ENCODE measurements at regions not wholly inside any gene's neighbourhood (a gene's known extent, or its start where the extent isn't known, plus 50 kb on each side); places are given as distances from the start of the nearest gene placed in this dataset.

DNA sequence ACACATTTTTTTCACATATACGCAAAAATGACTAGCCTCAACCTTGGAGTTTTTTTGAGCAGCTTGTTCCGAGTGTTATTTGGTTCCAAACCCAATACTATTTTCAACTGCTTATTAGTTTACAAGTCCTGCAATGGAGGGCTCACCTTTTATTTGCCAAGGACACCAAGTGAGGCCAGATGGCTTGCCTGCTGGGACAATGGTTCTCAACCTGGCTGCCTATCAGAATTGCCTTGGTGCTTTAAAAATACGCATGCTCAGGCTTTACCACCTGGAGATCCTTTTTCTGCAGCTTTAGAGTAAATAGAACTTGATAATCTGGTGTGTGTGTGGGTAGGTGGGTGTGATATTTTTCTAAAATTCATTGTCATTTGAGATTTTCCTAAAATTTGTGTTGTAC, 276.8 kb downstream of the MTERF1 start:
- Histone ChIP-seq H3K27me3 (ENCODE audit: insufficient read depth, low read depth, low read length) (no peaks in the 10 kb centered on the region), H3K9me2 (ENCODE audit: insufficient read depth, low read length) (no peaks in the 10 kb centered on the region), H3F3A (ENCODE audit: insufficient read depth, low read length, poor library complexity, severe bottlenecking) (no peaks in the 10 kb centered on the region), H2AFZ (ENCODE audit: low read depth, low read length) (no peak overlapping the region), H3K4me2 (ENCODE audit: low read length) (no peak overlapping the region), H3K9ac (ENCODE audit: low read length) (no peak overlapping the region), H3K9me3 (ENCODE audit: low read length) (no peaks in the 10 kb centered on the region), H3K36me3 (ENCODE audit: insufficient read depth, low read length) (no peaks in the 10 kb centered on the region), H3K4me3 (ENCODE audit: low read length) (no peak overlapping the region), H3K79me2 (replicated peaks; ENCODE audit: insufficient read depth, low read length) (no peaks in the 10 kb centered on the region), H4K20me1 (ENCODE audit: insufficient read depth) (no peaks in the 10 kb centered on the region), H3K27ac (ENCODE audit: low read length) (no peak overlapping the region)
- TF ChIP-seq EP300 (conservative IDR thresholded peaks at IDR 0.05; ENCODE audit: poor library complexity, severe bottlenecking) (no peak), TAF1 (IDR thresholded peaks at IDR 0.05; ENCODE audit: low read depth) (no peak)

DNA sequence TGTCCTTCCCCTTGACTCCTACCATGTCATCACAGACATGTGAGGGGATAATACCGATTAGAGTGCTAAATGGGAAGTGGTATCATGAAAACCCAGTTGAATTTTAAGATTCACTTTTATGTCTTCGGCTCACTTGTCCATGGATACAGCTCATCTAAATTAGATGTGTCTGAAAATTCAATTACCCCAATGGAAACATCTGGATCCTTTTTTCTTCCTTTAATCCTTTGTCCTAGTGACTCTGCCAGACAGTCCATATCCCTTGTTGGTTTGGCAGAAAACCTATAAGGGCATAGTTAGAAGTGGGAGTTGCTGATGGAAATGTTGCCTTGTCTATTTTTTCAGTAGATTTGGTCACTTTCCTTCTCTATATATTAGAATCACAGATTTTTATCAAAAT, 271.9 kb downstream of the MTERF1 start:
- no peak overlapping the region for H3K27ac ChIP-seq (ENCODE audit: low read length)
- no peaks in the 10 kb centered on the region for H3K27me3 ChIP-seq (ENCODE audit: insufficient read depth, low read depth, low read length)
- H4K20me1 ChIP-seq (ENCODE audit: insufficient read depth) = no peaks in the 10 kb centered on the region
- H3K9me3 ChIP-seq (ENCODE audit: low read length) = no peaks in the 10 kb centered on the region
- no peak overlapping the region for H3K9ac ChIP-seq (ENCODE audit: low read length)
- no peak overlapping the region for H3K4me3 ChIP-seq (ENCODE audit: low read length)
- H3F3A ChIP-seq (ENCODE audit: insufficient read depth, low read length, poor library complexity, severe bottlenecking) = no peaks in the 10 kb centered on the region
- H3K9me2 ChIP-seq (ENCODE audit: insufficient read depth, low read length) = no peaks in the 10 kb centered on the region
- no peak for TF ChIP-seq MXI1 (conservative IDR thresholded peaks at IDR 0.05; ENCODE audit: poor library complexity, severe bottlenecking)
- no peak for TF ChIP-seq RAD21 (conservative IDR thresholded peaks at IDR 0.05)
- no peak for TF ChIP-seq SMC3 (conservative IDR thresholded peaks at IDR 0.05; ENCODE audit: poor library complexity)
- TF ChIP-seq POLR2AphosphoS5 (IDR thresholded peaks at IDR 0.05) = no peak
- no peak for TF ChIP-seq TAF1 (IDR thresholded peaks at IDR 0.05; ENCODE audit: low read depth)
- TF ChIP-seq, protein P1, sequence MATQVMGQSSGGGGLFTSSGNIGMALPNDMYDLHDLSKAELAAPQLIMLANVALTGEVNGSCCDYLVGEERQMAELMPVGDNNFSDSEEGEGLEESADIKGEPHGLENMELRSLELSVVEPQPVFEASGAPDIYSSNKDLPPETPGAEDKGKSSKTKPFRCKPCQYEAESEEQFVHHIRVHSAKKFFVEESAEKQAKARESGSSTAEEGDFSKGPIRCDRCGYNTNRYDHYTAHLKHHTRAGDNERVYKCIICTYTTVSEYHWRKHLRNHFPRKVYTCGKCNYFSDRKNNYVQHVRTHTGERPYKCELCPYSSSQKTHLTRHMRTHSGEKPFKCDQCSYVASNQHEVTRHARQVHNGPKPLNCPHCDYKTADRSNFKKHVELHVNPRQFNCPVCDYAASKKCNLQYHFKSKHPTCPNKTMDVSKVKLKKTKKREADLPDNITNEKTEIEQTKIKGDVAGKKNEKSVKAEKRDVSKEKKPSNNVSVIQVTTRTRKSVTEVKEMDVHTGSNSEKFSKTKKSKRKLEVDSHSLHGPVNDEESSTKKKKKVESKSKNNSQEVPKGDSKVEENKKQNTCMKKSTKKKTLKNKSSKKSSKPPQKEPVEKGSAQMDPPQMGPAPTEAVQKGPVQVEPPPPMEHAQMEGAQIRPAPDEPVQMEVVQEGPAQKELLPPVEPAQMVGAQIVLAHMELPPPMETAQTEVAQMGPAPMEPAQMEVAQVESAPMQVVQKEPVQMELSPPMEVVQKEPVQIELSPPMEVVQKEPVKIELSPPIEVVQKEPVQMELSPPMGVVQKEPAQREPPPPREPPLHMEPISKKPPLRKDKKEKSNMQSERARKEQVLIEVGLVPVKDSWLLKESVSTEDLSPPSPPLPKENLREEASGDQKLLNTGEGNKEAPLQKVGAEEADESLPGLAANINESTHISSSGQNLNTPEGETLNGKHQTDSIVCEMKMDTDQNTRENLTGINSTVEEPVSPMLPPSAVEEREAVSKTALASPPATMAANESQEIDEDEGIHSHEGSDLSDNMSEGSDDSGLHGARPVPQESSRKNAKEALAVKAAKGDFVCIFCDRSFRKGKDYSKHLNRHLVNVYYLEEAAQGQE (IDR thresholded peaks at IDR 0.05; ENCODE audit: borderline replicate concordance) = no peak
- TF ChIP-seq, protein P2, sequence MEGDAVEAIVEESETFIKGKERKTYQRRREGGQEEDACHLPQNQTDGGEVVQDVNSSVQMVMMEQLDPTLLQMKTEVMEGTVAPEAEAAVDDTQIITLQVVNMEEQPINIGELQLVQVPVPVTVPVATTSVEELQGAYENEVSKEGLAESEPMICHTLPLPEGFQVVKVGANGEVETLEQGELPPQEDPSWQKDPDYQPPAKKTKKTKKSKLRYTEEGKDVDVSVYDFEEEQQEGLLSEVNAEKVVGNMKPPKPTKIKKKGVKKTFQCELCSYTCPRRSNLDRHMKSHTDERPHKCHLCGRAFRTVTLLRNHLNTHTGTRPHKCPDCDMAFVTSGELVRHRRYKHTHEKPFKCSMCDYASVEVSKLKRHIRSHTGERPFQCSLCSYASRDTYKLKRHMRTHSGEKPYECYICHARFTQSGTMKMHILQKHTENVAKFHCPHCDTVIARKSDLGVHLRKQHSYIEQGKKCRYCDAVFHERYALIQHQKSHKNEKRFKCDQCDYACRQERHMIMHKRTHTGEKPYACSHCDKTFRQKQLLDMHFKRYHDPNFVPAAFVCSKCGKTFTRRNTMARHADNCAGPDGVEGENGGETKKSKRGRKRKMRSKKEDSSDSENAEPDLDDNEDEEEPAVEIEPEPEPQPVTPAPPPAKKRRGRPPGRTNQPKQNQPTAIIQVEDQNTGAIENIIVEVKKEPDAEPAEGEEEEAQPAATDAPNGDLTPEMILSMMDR (IDR thresholded peaks at IDR 0.05; ENCODE audit: poor library complexity, severe bottlenecking) = no peak
- no peak overlapping the region for H3K4me2 ChIP-seq (ENCODE audit: low read length)
- no peak overlapping the region for H2AFZ ChIP-seq (ENCODE audit: low read depth, low read length)
- H3K36me3 ChIP-seq (ENCODE audit: insufficient read depth, low read length) = no peaks in the 10 kb centered on the region
- H3K79me2 ChIP-seq (replicated peaks; ENCODE audit: insufficient read depth, low read length) = no peaks in the 10 kb centered on the region

DNA sequence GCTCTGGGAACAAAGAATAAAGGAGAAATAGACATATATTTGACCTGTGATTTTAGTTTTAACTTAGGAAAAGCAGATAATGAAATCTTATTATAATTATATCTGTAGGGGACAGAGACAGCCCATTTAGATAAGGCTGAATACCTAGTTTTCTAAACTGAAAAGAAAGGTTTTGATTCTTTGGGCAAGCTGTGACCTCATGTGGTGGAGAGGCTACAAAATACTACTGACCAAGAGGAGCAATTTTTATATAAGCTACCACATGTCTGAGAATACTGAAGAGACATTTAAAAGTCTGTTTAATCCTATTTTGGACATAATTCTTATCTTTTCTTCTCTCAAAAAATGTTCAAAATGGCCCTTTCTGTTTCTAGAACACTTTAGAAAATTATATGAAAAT, 271.0 kb downstream of the MTERF1 start:
- no peaks in the 10 kb centered on the region for H3F3A ChIP-seq (ENCODE audit: insufficient read depth, low read length, poor library complexity, severe bottlenecking)
- no peaks in the 10 kb centered on the region for H3K9me2 ChIP-seq (ENCODE audit: insufficient read depth, low read length)
- no peak for TF ChIP-seq POLR2AphosphoS5 (IDR thresholded peaks at IDR 0.05)
- no peak for TF ChIP-seq EP300 (conservative IDR thresholded peaks at IDR 0.05; ENCODE audit: poor library complexity, severe bottlenecking)
- TF ChIP-seq RAD21 (conservative IDR thresholded peaks at IDR 0.05) = no peak
- TF ChIP-seq, protein P2 (IDR thresholded peaks at IDR 0.05; ENCODE audit: poor library complexity, severe bottlenecking) = no peak
- no peak for TF ChIP-seq EZH2 (IDR thresholded peaks at IDR 0.05; ENCODE audit: borderline replicate concordance, insufficient read depth, low read length, poor library complexity, severe bottlenecking)
- no peak for TF ChIP-seq MXI1 (conservative IDR thresholded peaks at IDR 0.05; ENCODE audit: poor library complexity, severe bottlenecking)
- no peak for TF ChIP-seq TAF1 (IDR thresholded peaks at IDR 0.05; ENCODE audit: low read depth)
- no peak for TF ChIP-seq SMC3 (conservative IDR thresholded peaks at IDR 0.05; ENCODE audit: poor library complexity)
- TF ChIP-seq, protein P1 (IDR thresholded peaks at IDR 0.05; ENCODE audit: borderline replicate concordance) = no peak
- no peak overlapping the region for H2AFZ ChIP-seq (ENCODE audit: low read depth, low read length)
- no peaks in the 10 kb centered on the region for H3K36me3 ChIP-seq (ENCODE audit: insufficient read depth, low read length)
- H3K4me3 ChIP-seq (ENCODE audit: low read length) = no peak overlapping the region
- no peak overlapping the region for H3K4me2 ChIP-seq (ENCODE audit: low read length)
- H3K9ac ChIP-seq (ENCODE audit: low read length) = no peak overlapping the region
- H3K27me3 ChIP-seq (ENCODE audit: insufficient read depth, low read depth, low read length) = no peaks in the 10 kb centered on the region
- H4K20me1 ChIP-seq (ENCODE audit: insufficient read depth) = no peaks in the 10 kb centered on the region
- H3K79me2 ChIP-seq (replicated peaks; ENCODE audit: insufficient read depth, low read length) = no peaks in the 10 kb centered on the region
- no peaks in the 10 kb centered on the region for H3K9me3 ChIP-seq (ENCODE audit: low read length)
- no peak overlapping the region for H3K27ac ChIP-seq (ENCODE audit: low read length)

Measured in neural cell (in vitro differentiated cells).